ENCODE measurements at regions not wholly inside any gene's neighbourhood (a gene's known extent, or its start where the extent isn't known, plus 50 kb on each side); places are given as distances from the start of the nearest gene placed in this dataset.

- TF ChIP-seq CTCF (conservative IDR thresholded peaks at IDR 0.05; ENCODE audit: low read depth, low read length), result no peak
Observed at GRCh38 chr6:105844275-105844883, 241.8 kb upstream of the PRDM1 start.

GRCh38 chr6:105839266-105839665, 246.9 kb upstream of the PRDM1 start:
- TF ChIP-seq CTCF (conservative IDR thresholded peaks at IDR 0.05; ENCODE audit: low read depth, low read length), result no peak
- H3K4me3 ChIP-seq (ENCODE audit: low read depth, low read length), result no peak overlapping the region
- DNase-seq (ENCODE audit: low read depth), result no peak

More at GRCh38 chr6:105844275-105844883, 241.8 kb upstream of the PRDM1 start:
- DNase-seq (ENCODE audit: low read depth), result no peak
- H3K4me3 ChIP-seq (ENCODE audit: low read depth, low read length), result no peak overlapping the region

- TF ChIP-seq CTCF (conservative IDR thresholded peaks at IDR 0.05; ENCODE audit: low read depth, low read length), result no peak
- peak; percentile 9 for DNase-seq (ENCODE audit: low read depth)
- no peak overlapping the region for H3K4me3 ChIP-seq (ENCODE audit: low read depth, low read length)
Observed at GRCh38 chr6:105838171-105838570, 248.0 kb upstream of the PRDM1 start.

GRCh38 chr6:105836889-105837288, 249.2 kb upstream of the PRDM1 start:
- no peak overlapping the region for H3K4me3 ChIP-seq (ENCODE audit: low read depth, low read length)
- TF ChIP-seq CTCF (conservative IDR thresholded peaks at IDR 0.05; ENCODE audit: low read depth, low read length), result no peak
- no peak for DNase-seq (ENCODE audit: low read depth)

- H3K4me3 ChIP-seq (ENCODE audit: low read depth, low read length), result no peak overlapping the region
- no peak for TF ChIP-seq CTCF (conservative IDR thresholded peaks at IDR 0.05; ENCODE audit: low read depth, low read length)
- no peak for DNase-seq (ENCODE audit: low read depth)
Observed at GRCh38 chr6:105836379-105836778, 249.8 kb upstream of the PRDM1 start.

GRCh38 chr6:105835373-105835772, 250.8 kb upstream of the PRDM1 start:
- DNase-seq (ENCODE audit: low read depth), result peak; percentile 70
- no peak overlapping the region for H3K4me3 ChIP-seq (ENCODE audit: low read depth, low read length)
- peak; percentile 71 for TF ChIP-seq CTCF (conservative IDR thresholded peaks at IDR 0.05; ENCODE audit: low read depth, low read length)

Measured in choroid plexus epithelial cell (primary cell).